ENCODE measurements at regions not wholly inside any gene's neighbourhood (a gene's known extent, or its start where the extent isn't known, plus 50 kb on each side); places are given as distances from the start of the nearest gene placed in this dataset.

- H3K27me3 ChIP-seq: no peaks in the 10 kb centered on the region
- no peaks in the 10 kb centered on the region for H3K36me3 ChIP-seq
- peak; percentile 93 for DNase-seq
- peak overlapping the region; percentile 11 for H3K4me3 ChIP-seq
- no peak for TF ChIP-seq CTCF (IDR thresholded peaks at IDR 0.05)
- H3K4me1 ChIP-seq: peaks cover 18% of the 10 kb centered on the region
- H3K9me3 ChIP-seq: no peaks in the 10 kb centered on the region
- H3K27ac ChIP-seq: no peak overlapping the region
- peak; percentile 93 for ATAC-seq
- intact Hi-C loops (cut with DNase I): no loop called here
Observed at GRCh38 chr4:71231129-71232055, 107.4 kb upstream of the SLC4A4 start.

- Histone ChIP-seq H3K27me3 (no peaks in the 10 kb centered on the region), H3K27ac (no peak overlapping the region), H3K4me1 (peaks cover 18% of the 10 kb centered on the region), H3K36me3 (no peaks in the 10 kb centered on the region), H3K9me3 (no peaks in the 10 kb centered on the region), H3K4me3 (no peak overlapping the region)
- intact Hi-C loops (cut with DNase I): no loop called here
- no peak for TF ChIP-seq CTCF (IDR thresholded peaks at IDR 0.05)
- ATAC-seq (no peak), DNase-seq (no peak)
Observed at GRCh38 chr4:71232056-71232430, 106.8 kb upstream of the SLC4A4 start.

GRCh38 chr4:71232846-71233245, 106.0 kb upstream of the SLC4A4 start:
- Histone ChIP-seq H3K4me1 (peaks cover 18% of the 10 kb centered on the region), H3K4me3 (no peak overlapping the region), H3K27ac (no peak overlapping the region), H3K36me3 (no peaks in the 10 kb centered on the region), H3K9me3 (no peaks in the 10 kb centered on the region), H3K27me3 (no peaks in the 10 kb centered on the region)
- DNase-seq: no peak
- no peak for ATAC-seq
- TF ChIP-seq CTCF (IDR thresholded peaks at IDR 0.05): no peak
- intact Hi-C loops (cut with DNase I): no loop called here

- Histone ChIP-seq H3K27me3 (no peaks in the 10 kb centered on the region), H3K36me3 (no peaks in the 10 kb centered on the region), H3K4me3 (no peak overlapping the region), H3K27ac (no peak overlapping the region), H3K4me1 (peaks cover 24% of the 10 kb centered on the region), H3K9me3 (no peaks in the 10 kb centered on the region)
- TF ChIP-seq CTCF (IDR thresholded peaks at IDR 0.05): no peak
- intact Hi-C loops (cut with DNase I): no loop called here
- DNase-seq (no peak), ATAC-seq (peak; percentile 17)
Observed at GRCh38 chr4:71235311-71236201, 103.3 kb upstream of the SLC4A4 start.

GRCh38 chr4:71236226-71236625, 102.6 kb upstream of the SLC4A4 start:
- intact Hi-C loops (cut with DNase I): no loop called here
- Histone ChIP-seq H3K27ac (no peak overlapping the region), H3K9me3 (no peaks in the 10 kb centered on the region), H3K27me3 (no peaks in the 10 kb centered on the region), H3K4me3 (no peak overlapping the region), H3K4me1 (peaks cover 19% of the 10 kb centered on the region), H3K36me3 (no peaks in the 10 kb centered on the region)
- ATAC-seq (no peak), DNase-seq (no peak)
- TF ChIP-seq CTCF (IDR thresholded peaks at IDR 0.05): no peak

All from upper lobe of right lung (tissue), 1 donor.